Prostate gland (tissue), 2 donors: ENCODE measurements at regions not wholly inside any gene's neighbourhood (a gene's known extent, or its start where the extent isn't known, plus 50 kb on each side); places are given as distances from the start of the nearest gene placed in this dataset.

ENCODE experiments used
- DNase-seq: peaks from one replicate; pipeline ENCODE4 v3.0.0-alpha.2; 2019; ENCODE audit warnings: low spot score
- H3K27ac ChIP-seq, 2 donors: fragments of 200-600 bp; sonication (generic); 2 replicates each; pipeline ENCODE4 v1.5.1; 2017 to 2019
- H3K27me3 ChIP-seq: fragments of 200-600 bp; sonication (generic); replicated peaks from 2 replicates; pipeline ENCODE4 v1.5.1; 2019; ENCODE audit not compliant: insufficient read depth
- H3K36me3 ChIP-seq, 2 donors: fragments of 200-600 bp; sonication (generic); 1 replicate in 1 of 2; 2 replicates in 1 of 2; pipeline versions ENCODE4 v1.5.1 to v1.8.1; 2017 to 2019
- H3K4me1 ChIP-seq: fragments of 200-600 bp; sonication (generic); replicated peaks from 2 replicates; pipeline ENCODE4 v1.5.1; 2019
- H3K4me3 ChIP-seq, 2 donors: fragments of 200-600 bp; sonication (generic); 2 replicates each; pipeline ENCODE4 v1.5.1; 2017 to 2019
- H3K9me3 ChIP-seq: fragments of 200-600 bp; sonication (generic); 2 replicates; pipeline ENCODE4 v1.5.1; 2017
- POLR2A ChIP-seq: fragments of 450-650 bp; IDR thresholded peaks from one replicate; pipeline ENCODE4 v1.6.1; 2016; ENCODE audit warnings: antibody characterized with exemption, mild to moderate bottlenecking
- POLR2AphosphoS5 ChIP-seq: sonication (generic); formaldehyde crosslinking; IDR thresholded peaks from one replicate; pipeline ENCODE4 v1.6.1; 2017; ENCODE audit warnings: antibody characterized with exemption
- WGBS: methylation state at CpG from one replicate; pipeline ENCODE4 v1.1.5; 2018; 5-methylcytosine and 5-hydroxymethylcytosine counted together
- intact Hi-C: fragments of 100-400 bp; cut with DNase I; formaldehyde crosslinking; loops from one replicate; pipeline ENCODE4 v1.14.2; 2022
- TF ChIP-seq, protein P1 (sequence below), 4 experiments: fragments of 200-600 bp in 2 of 4; fragments of 450-650 bp in 2 of 4; sonication (generic) in 2 of 4; IDR thresholded peaks; 1 replicate in 3 of 4; 2 replicates in 1 of 4; pipeline ENCODE4 v1.5.1; 2016 to 2019; ENCODE audit warnings: antibody characterized with exemption in 4 of 4, mild to moderate bottlenecking in 2 of 4, moderate library complexity in 2 of 4

GRCh38 chr17:68131456-68131855 lies 95.9 kb downstream of the KPNA2 start:
- TF ChIP-seq, protein P1, sequence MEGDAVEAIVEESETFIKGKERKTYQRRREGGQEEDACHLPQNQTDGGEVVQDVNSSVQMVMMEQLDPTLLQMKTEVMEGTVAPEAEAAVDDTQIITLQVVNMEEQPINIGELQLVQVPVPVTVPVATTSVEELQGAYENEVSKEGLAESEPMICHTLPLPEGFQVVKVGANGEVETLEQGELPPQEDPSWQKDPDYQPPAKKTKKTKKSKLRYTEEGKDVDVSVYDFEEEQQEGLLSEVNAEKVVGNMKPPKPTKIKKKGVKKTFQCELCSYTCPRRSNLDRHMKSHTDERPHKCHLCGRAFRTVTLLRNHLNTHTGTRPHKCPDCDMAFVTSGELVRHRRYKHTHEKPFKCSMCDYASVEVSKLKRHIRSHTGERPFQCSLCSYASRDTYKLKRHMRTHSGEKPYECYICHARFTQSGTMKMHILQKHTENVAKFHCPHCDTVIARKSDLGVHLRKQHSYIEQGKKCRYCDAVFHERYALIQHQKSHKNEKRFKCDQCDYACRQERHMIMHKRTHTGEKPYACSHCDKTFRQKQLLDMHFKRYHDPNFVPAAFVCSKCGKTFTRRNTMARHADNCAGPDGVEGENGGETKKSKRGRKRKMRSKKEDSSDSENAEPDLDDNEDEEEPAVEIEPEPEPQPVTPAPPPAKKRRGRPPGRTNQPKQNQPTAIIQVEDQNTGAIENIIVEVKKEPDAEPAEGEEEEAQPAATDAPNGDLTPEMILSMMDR (IDR thresholded peaks at IDR 0.05) = no peak
- TF ChIP-seq POLR2A (no peak), POLR2AphosphoS5 (no peak)
- peaks cover 0 to 2% of the 10 kb centered on the region in 2 donors for H3K36me3 ChIP-seq
- 100% methylated on average over 1 of the region's 1 CpG for WGBS

DNA sequence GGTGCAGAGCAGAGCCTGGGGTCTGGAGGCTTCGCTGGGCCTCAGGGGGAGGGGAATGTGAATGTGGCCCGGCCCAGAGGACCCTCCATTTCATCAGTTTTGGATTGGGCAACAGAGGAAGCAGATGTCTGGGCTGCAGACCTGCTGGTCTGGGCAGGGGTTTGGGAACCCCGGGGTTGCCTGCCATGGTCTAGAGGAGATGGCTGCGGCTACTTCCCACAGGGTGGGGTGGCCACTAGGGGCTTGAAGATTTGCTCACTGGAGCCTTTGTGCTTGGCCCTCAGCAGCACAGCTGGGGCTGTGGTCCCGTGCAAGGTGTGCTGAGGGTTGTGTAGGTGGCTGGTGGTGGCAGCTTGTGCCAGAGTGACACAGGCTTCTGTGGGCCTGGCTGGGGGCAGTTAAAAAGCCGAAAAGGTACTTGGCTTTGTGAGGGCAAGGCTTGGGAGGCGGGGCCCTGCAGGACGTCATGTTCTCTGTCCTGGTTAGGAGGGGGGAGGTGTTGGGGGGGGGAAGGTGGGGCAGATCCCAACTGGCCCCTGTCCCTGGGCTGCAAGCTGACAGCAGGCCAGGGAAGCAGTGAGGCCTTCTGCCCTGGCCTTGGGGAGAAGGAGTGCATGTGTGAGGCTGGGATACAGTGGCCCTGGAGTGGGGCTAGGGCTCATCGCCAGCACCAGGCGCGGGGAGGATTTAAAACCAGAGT lies 98.0 kb downstream of the KPNA2 start:
- no peak for DNase-seq
- peaks cover 0 to 2% of the 10 kb centered on the region in 2 donors for H3K36me3 ChIP-seq
- 71% methylated on average over 11 of the region's 11 CpGs for WGBS

More at GRCh38 chr17:68131456-68131855, 95.9 kb downstream of the KPNA2 start:
- intact Hi-C loops = no loop called here
- Histone ChIP-seq H3K27me3 (no peaks in the 10 kb centered on the region), H3K27ac (no peak overlapping the region), H3K4me3 (no peak overlapping the region), H3K9me3 (no peaks in the 10 kb centered on the region), H3K4me1 (no peaks in the 10 kb centered on the region)
- DNase-seq = no peak

GRCh38 chr17:68134046-68134637 lies 98.6 kb downstream of the KPNA2 start:
- Histone ChIP-seq H3K27me3 (no peaks in the 10 kb centered on the region), H3K9me3 (no peaks in the 10 kb centered on the region), H3K27ac (no peak overlapping the region), H3K4me1 (no peaks in the 10 kb centered on the region), H3K4me3 (no peak overlapping the region), H3K36me3 (peaks cover 0 to 2% of the 10 kb centered on the region in 2 donors)
- DNase-seq = no peak
- TF ChIP-seq POLR2AphosphoS5 = no peak
- TF ChIP-seq POLR2A = no peak
- TF ChIP-seq, protein P1 (IDR thresholded peaks at IDR 0.05) = no peak
- intact Hi-C loops = no loop called here
- WGBS = 86% methylated on average over 23 of the region's 23 CpGs

More for the DNA sequence above, 98.0 kb downstream of the KPNA2 start:
- Histone ChIP-seq H3K27me3 (no peaks in the 10 kb centered on the region), H3K9me3 (no peaks in the 10 kb centered on the region), H3K4me3 (no peak overlapping the region), H3K27ac (no peak overlapping the region), H3K4me1 (no peaks in the 10 kb centered on the region)
- intact Hi-C loops = no loop called here
- TF ChIP-seq POLR2AphosphoS5 = no peak
- TF ChIP-seq, protein P1 (IDR thresholded peaks at IDR 0.05) = no peak
- TF ChIP-seq POLR2A = no peak

DNA sequence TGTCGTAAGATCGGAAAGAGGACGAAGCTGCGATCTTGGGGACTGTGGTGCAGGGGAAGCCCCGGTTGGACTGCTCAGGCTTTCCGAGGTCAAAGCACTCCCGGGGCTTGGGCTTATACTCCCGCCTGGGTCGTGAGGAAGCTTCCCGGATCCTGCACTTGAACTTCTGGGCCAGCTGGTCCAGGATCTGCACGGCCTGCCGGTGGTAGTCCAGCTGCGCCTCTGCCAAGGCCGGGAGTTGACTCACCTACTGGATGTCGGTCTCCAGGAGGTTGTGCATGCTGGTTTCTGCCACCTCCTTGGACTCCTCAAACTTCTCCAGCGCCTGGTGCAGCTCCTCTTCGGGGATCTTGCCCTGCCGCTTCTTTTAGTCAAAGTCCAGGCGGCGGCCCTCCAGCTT lies 99.2 kb downstream of the KPNA2 start:
- no peak overlapping the region for H3K4me3 ChIP-seq
- H3K27ac ChIP-seq = no peak overlapping the region
- no peaks in the 10 kb centered on the region for H3K27me3 ChIP-seq
- 98% methylated on average over 20 of the region's 20 CpGs for WGBS
- DNase-seq = no peak
- intact Hi-C loops = no loop called here
- no peaks in the 10 kb centered on the region for H3K9me3 ChIP-seq
- TF ChIP-seq POLR2AphosphoS5 (no peak), POLR2A (no peak)
- TF ChIP-seq, protein P1 (IDR thresholded peaks at IDR 0.05) = no peak
- H3K36me3 ChIP-seq = peaks cover 0 to 2% of the 10 kb centered on the region in 2 donors
- no peaks in the 10 kb centered on the region for H3K4me1 ChIP-seq
